Effector memory CD8-positive, alpha-beta T cell (primary cell): ENCODE measurements at regions not wholly inside any gene's neighbourhood (a gene's known extent, or its start where the extent isn't known, plus 50 kb on each side); places are given as distances from the start of the nearest gene placed in this dataset.
A peak's percentile ranks its signal among the peaks of the same experiment; 100 is the strongest.

Source experiments
- ATAC-seq: fragments of 150-1000 bp; cut with Tn5 transposase; replicated peaks from 2 replicates; pipeline ENCODE4 v1.10.0; 2021; ENCODE audit warnings: mild to moderate bottlenecking, moderate library complexity
- DNase-seq, 3 experiments: peaks; one replicate each; pipeline ENCODE4 v3.0.0; 2021
- H3K27ac Mint-ChIP-seq, 2 donors: one replicate each; pipeline ENCODE4 v1.8.0; 2022; ENCODE audit warnings: mild to moderate bottlenecking in 2 of 2, mixed read lengths in 2 of 2, moderate library complexity in 2 of 2
- H3K27me3 Mint-ChIP-seq, 2 donors: one replicate each; pipeline ENCODE4 v1.8.0; 2022; ENCODE audit warnings: mixed read lengths in 2 of 2
- H3K36me3 Mint-ChIP-seq: one replicate; pipeline ENCODE4 v1.8.0; 2022; ENCODE audit warnings: mild to moderate bottlenecking, moderate library complexity, mixed read lengths; ENCODE audit not compliant: insufficient read depth
- H3K4me1 Mint-ChIP-seq, 2 donors: one replicate each; pipeline ENCODE4 v1.8.0; 2022; ENCODE audit warnings: low read depth in 2 of 2, mixed read lengths in 2 of 2
- H3K4me3 Mint-ChIP-seq, 2 donors: one replicate each; pipeline ENCODE4 v1.8.0; 2022; ENCODE audit warnings: mild to moderate bottlenecking in 2 of 2, mixed read lengths in 2 of 2, moderate library complexity in 2 of 2
- H3K9me3 Mint-ChIP-seq, 2 donors: one replicate each; pipeline ENCODE4 v1.8.0; 2022; ENCODE audit warnings: mixed read lengths in 2 of 2

GRCh38 chr7:33687625-33688024 is 217.7 kb upstream of the BMPER start:
- peaks cover 0 to 6% of the 10 kb centered on the region in 2 donors for H3K27me3 Mint-ChIP-seq
- H3K4me1 Mint-ChIP-seq = no peaks in the 10 kb centered on the region
- H3K27ac Mint-ChIP-seq = no peak overlapping the region
- peaks cover 8 to 9% of the 10 kb centered on the region in 2 donors for H3K9me3 Mint-ChIP-seq
- peaks cover 3% of the 10 kb centered on the region for H3K36me3 Mint-ChIP-seq
- DNase-seq = no peak
- no peak for ATAC-seq
- no peak overlapping the region for H3K4me3 Mint-ChIP-seq

- no peak for ATAC-seq
- peaks cover 7 to 14% of the 10 kb centered on the region in 2 donors for H3K9me3 Mint-ChIP-seq
- H3K4me3 Mint-ChIP-seq = no peak overlapping the region
- H3K4me1 Mint-ChIP-seq = no peaks in the 10 kb centered on the region
- H3K36me3 Mint-ChIP-seq = peaks cover 3% of the 10 kb centered on the region
- no peak overlapping the region for H3K27ac Mint-ChIP-seq
- DNase-seq = no peak
- peaks cover 0 to 6% of the 10 kb centered on the region in 2 donors for H3K27me3 Mint-ChIP-seq
Observed at GRCh38 chr7:33691180-33691579, 214.2 kb upstream of the BMPER start.

GRCh38 chr7:33692956-33693355 is 212.4 kb upstream of the BMPER start:
- peaks cover 3% of the 10 kb centered on the region for H3K36me3 Mint-ChIP-seq
- no peak overlapping the region for H3K27ac Mint-ChIP-seq
- peaks cover 7 to 14% of the 10 kb centered on the region in 2 donors for H3K9me3 Mint-ChIP-seq
- ATAC-seq (no peak), DNase-seq (no peak)
- H3K27me3 Mint-ChIP-seq = peaks cover 0 to 6% of the 10 kb centered on the region in 2 donors
- H3K4me3 Mint-ChIP-seq = no peak overlapping the region
- no peaks in the 10 kb centered on the region for H3K4me1 Mint-ChIP-seq

- Mint-ChIP-seq H3K4me3 (no peak overlapping the region), H3K4me1 (no peaks in the 10 kb centered on the region)
Observed at GRCh38 chr7:33694006-33694405, 211.3 kb upstream of the BMPER start.

DNA sequence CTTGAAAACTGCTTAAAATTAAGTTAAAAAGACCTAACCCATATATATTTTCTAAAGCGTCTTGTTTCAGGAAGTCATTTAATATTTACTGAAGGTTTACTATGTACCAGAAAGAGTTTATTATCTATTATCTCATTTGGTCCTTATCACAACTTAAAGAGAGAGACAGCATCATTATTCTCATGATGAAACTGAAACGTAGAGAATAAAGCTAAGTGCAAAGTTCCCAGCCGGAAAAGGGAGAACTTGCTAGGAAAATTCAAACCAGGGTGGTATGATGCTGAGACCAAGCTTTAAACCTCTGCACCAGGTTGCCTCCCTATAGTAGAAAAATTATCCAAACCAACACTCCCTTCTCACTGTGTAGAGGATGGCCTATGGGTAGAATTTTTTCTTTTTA is 207.7 kb upstream of the BMPER start:
- no peak for DNase-seq
- Mint-ChIP-seq H3K36me3 (no peaks in the 10 kb centered on the region), H3K4me3 (no peak overlapping the region), H3K27ac (no peak overlapping the region), H3K9me3 (peaks cover 13 to 14% of the 10 kb centered on the region in 2 donors), H3K4me1 (peaks cover 0 to 3% of the 10 kb centered on the region in 2 donors), H3K27me3 (no peaks in the 10 kb centered on the region)
- no peak for ATAC-seq

More at GRCh38 chr7:33694006-33694405, 211.3 kb upstream of the BMPER start:
- ATAC-seq = no peak
- peaks cover 0 to 6% of the 10 kb centered on the region in 2 donors for H3K27me3 Mint-ChIP-seq
- peaks cover 13 to 14% of the 10 kb centered on the region in 2 donors for H3K9me3 Mint-ChIP-seq
- H3K27ac Mint-ChIP-seq = no peak overlapping the region
- H3K36me3 Mint-ChIP-seq = peaks cover 3% of the 10 kb centered on the region
- DNase-seq = no peak

DNA sequence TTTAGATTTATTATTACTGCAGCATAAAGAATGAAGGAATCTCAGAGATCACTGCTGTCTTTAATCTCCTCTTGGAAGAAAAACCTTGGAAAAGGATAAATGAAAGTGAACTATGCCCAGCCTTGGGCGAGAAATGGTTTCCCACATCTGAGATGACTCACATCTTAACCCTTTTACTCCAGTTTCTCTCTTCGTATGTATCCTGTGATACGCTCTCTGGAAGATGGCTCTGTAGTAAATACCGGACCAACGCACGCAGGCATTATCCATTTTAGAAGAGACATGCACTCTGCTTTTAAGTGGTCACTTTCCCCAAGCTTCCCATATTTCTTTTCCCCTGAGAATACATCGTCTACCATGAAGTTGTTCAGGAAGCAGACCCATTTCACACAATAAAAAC is 207.3 kb upstream of the BMPER start:
- Mint-ChIP-seq H3K9me3 (peaks cover 10 to 13% of the 10 kb centered on the region in 2 donors), H3K4me3 (no peak overlapping the region), H3K27ac (no peak overlapping the region), H3K36me3 (no peaks in the 10 kb centered on the region), H3K27me3 (no peaks in the 10 kb centered on the region), H3K4me1 (peaks cover 2 to 3% of the 10 kb centered on the region in 2 donors)
- DNase-seq (no peak), ATAC-seq (no peak)

DNA sequence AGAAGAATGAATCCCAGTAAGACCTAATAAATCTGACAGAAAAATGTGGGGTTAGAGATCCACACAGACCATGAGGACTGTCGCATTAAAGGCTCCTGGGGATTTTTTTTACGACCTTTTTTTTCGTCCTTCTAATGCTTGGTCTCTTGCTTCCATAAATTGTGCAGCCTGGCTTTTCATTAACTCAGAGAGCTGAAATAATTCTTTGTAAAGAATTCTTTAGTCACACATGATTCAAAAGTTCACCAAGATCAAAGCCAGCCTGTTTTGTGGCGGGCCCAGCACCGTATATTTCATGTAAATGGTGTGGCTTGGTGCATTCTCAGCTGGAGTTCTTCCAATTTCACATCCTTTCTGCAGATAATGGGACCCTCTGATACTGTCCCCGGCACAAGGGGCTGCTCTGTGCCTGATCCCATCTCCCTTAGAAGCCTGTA is 206.6 kb upstream of the BMPER start:
- ATAC-seq (no peak), DNase-seq (no peak)
- Mint-ChIP-seq H3K36me3 (no peaks in the 10 kb centered on the region), H3K4me1 (peaks cover 3 to 9% of the 10 kb centered on the region in 2 donors), H3K27ac (peak overlapping the region in 1 of 2 donors; percentile 38), H3K27me3 (no peaks in the 10 kb centered on the region), H3K9me3 (peaks cover 8 to 13% of the 10 kb centered on the region in 2 donors), H3K4me3 (no peak overlapping the region)

DNA sequence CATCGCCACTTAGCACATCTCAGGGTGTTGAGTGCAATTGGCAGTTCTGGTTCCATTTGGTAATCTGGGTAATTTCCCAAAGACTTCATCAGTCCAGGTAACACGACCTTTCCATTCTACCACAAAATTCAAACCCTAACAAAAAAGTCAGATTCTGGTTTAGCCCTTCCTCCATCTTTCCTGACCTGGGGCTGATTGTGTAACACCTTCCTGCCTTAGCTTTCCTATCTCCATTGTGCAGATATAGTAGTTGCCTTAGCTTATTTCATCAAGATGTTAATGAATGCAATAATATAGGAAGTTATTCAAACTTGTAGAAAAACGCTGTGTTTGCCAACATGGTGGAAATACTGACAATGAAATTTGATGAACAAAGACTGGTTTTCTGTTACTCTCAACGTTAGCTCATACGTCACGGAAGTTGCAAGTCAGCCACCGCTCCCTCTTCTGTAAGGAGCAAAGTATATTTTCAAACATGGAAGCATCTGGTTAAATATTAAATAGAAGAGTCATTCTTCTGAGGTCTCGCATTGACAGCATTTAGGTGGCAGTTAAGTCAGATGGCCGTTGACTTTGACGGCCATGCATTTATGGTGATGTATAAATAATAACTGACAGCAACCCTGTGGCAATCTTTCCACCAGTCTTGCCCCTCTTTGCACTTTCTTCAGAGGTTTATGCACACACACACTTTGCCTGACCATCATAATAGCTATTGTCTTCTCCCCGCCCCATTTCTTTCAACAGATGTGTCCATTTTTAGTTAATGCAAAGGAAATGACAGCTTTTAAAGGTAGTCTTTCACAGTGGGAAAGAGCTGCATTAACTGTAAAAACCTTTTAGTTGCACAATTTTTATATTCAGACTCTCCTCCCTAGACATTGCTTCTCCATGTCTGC is 205.1 kb upstream of the BMPER start:
- Mint-ChIP-seq H3K4me3 (no peak overlapping the region), H3K36me3 (no peaks in the 10 kb centered on the region), H3K27ac (no peak overlapping the region), H3K27me3 (no peaks in the 10 kb centered on the region), H3K4me1 (peaks cover 7 to 22% of the 10 kb centered on the region in 2 donors), H3K9me3 (peaks cover 8 to 14% of the 10 kb centered on the region in 2 donors)
- no peak for DNase-seq
- ATAC-seq = no peak

DNA sequence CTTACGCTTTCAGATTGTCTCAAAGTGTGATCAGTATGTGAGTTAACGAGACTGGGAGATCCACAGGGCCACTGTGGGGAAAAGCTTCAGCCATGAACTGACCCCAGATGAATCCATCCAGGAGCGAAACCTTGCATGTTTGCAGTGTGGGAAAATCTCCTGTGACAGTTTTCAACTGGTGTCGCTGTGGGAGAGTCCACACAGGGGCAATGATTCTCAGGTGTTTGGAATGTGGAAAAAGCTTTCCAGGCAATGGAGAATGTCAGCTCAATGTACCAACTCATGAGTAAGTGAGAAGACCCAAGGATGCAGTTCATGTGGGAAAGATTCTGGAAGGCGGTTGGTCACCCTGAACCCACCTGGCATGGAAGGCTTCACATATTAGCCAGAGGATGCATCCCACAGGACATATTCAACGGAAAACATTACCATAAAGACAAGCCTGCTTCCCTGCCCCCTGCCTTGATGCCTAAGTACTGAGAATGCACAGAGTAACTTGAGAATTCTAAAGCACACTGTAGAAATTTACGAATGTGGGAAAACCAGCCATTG is 204.1 kb upstream of the BMPER start:
- H3K27me3 Mint-ChIP-seq = no peaks in the 10 kb centered on the region
- H3K4me3 Mint-ChIP-seq = no peak overlapping the region
- H3K4me1 Mint-ChIP-seq = peaks cover 10 to 26% of the 10 kb centered on the region in 2 donors
- ATAC-seq (no peak), DNase-seq (no peak)
- peak overlapping the region in 1 of 2 donors; percentile 71 for H3K27ac Mint-ChIP-seq
- H3K36me3 Mint-ChIP-seq = no peaks in the 10 kb centered on the region
- H3K9me3 Mint-ChIP-seq = peaks cover 8 to 14% of the 10 kb centered on the region in 2 donors

GRCh38 chr7:33701927-33702326 is 203.4 kb upstream of the BMPER start:
- Mint-ChIP-seq H3K36me3 (no peaks in the 10 kb centered on the region), H3K9me3 (peaks cover 8 to 14% of the 10 kb centered on the region in 2 donors), H3K4me1 (peaks cover 11 to 32% of the 10 kb centered on the region in 2 donors), H3K4me3 (peak overlapping the region; percentile 15 to 32), H3K27me3 (no peaks in the 10 kb centered on the region), H3K27ac (peak overlapping the region; percentile 49 to 71)
- ATAC-seq (no peak), DNase-seq (no peak)

DNA sequence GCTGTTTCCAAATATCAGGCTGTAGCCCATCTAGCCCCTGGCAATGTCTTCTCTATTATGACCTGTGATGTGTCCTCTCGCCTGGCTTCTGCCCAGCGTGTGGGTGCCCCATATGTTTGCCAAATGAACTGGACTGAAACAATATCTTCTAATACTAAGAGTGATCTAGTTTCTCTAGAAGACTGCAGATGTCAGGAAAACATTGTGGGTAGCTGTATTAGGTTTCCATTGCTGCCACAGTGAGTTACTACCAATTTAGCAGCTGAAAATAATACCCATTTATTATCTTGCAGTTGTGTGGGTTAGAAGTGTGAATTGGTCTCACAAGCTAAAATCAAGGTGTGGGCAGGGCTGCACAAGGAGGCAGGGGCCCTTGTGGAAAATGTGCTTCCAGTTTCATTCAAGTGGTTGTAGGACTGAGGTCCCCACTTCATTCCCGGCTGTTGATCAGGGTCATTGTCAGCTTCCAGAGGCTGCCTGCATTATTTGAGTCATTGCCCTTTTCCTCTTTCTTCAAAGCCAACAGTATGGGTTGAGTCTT is 202.8 kb upstream of the BMPER start:
- Mint-ChIP-seq H3K36me3 (no peaks in the 10 kb centered on the region), H3K9me3 (peaks cover 8 to 14% of the 10 kb centered on the region in 2 donors), H3K27ac (peak overlapping the region; percentile 49 to 71), H3K4me1 (peaks cover 13 to 34% of the 10 kb centered on the region in 2 donors), H3K27me3 (no peaks in the 10 kb centered on the region), H3K4me3 (peak overlapping the region; percentile 15 to 32)
- ATAC-seq (peak; percentile 13), DNase-seq (no peak)

- H3K9me3 Mint-ChIP-seq = peaks cover under 1 to 5% of the 10 kb centered on the region in 2 donors
Observed at GRCh38 chr7:33705333-33705833, 200.0 kb upstream of the BMPER start.

GRCh38 chr7:33706186-33706585 is 199.2 kb upstream of the BMPER start:
- DNase-seq (no peak), ATAC-seq (no peak)
- H3K36me3 Mint-ChIP-seq = no peaks in the 10 kb centered on the region
- H3K27ac Mint-ChIP-seq = peak overlapping the region; percentile 64 to 67
- H3K27me3 Mint-ChIP-seq = no peaks in the 10 kb centered on the region
- peaks cover 14 to 40% of the 10 kb centered on the region in 2 donors for H3K4me1 Mint-ChIP-seq
- peaks cover 0 to 3% of the 10 kb centered on the region in 2 donors for H3K9me3 Mint-ChIP-seq
- no peak overlapping the region for H3K4me3 Mint-ChIP-seq

More at GRCh38 chr7:33705333-33705833, 200.0 kb upstream of the BMPER start:
- Mint-ChIP-seq H3K27ac (peak overlapping the region; percentile 64 to 67), H3K4me3 (peak overlapping the region; percentile 8 to 38), H3K36me3 (no peaks in the 10 kb centered on the region), H3K4me1 (peaks cover 13 to 35% of the 10 kb centered on the region in 2 donors), H3K27me3 (no peaks in the 10 kb centered on the region)
- DNase-seq (no peak), ATAC-seq (no peak)
